ENCODE measurements at regions not wholly inside any gene's neighbourhood (a gene's known extent, or its start where the extent isn't known, plus 50 kb on each side); places are given as distances from the start of the nearest gene placed in this dataset.

- in situ Hi-C loops (cut with MboI): no loop called here
- POLR2A ChIA-PET: interaction anchor here (0.6 kb wide), 1 partner anchor 9 kb away, joined by 3 read pairs; no protein-coding TSS in a partner anchor
Observed at GRCh38 chr2:212905640-212906201, 245.7 kb downstream of the IKZF2 start.

More at GRCh38 chr2:212905640-212906201, 245.7 kb downstream of the IKZF2 start:
- CTCF ChIA-PET: interaction anchor here (1.0 kb wide), 1 partner anchor 128 kb away, joined by 3 read pairs; no protein-coding TSS in a partner anchor
- intact Hi-C loops (cut with micrococcal nuclease; ENCODE audit: unreplicated experiment): no loop called here
- Histone ChIP-seq H2AFZ (ENCODE audit: control insufficient read depth, low read depth, low read length) (no peak overlapping the region), H3K36me3 (ENCODE audit: control insufficient read depth in 2 of 2, insufficient read depth in 2 of 2, low read length in 1 of 2) (no peaks in the 10 kb centered on the region), H4K20me1 (ENCODE audit: control insufficient read depth, insufficient read depth) (no peaks in the 10 kb centered on the region), H3K4me3 (no peak overlapping the region), H3K27me3 (replicated peaks in 1 of 2; ENCODE audit: control insufficient read depth in 2 of 2, insufficient read depth in 2 of 2, low read length in 1 of 2) (no peaks in the 10 kb centered on the region), H3K9me3 (replicated peaks; ENCODE audit: control insufficient read depth, insufficient read depth, low read length) (no peaks in the 10 kb centered on the region; the same call in 1 of the 3 replicates), H3K9ac (ENCODE audit: control insufficient read depth, insufficient read depth, low read length) (no peak overlapping the region), H3K4me2 (ENCODE audit: control insufficient read depth, insufficient read depth) (no peak overlapping the region), H3K27ac (ENCODE audit: control insufficient read depth, insufficient read depth) (no peak overlapping the region), H3K4me1 (ENCODE audit: control insufficient read depth, insufficient read depth, low read length) (peaks cover under 1% of the 10 kb centered on the region), H3K79me2 (ENCODE audit: control insufficient read depth, insufficient read depth, low read length) (no peaks in the 10 kb centered on the region)
- BruUV-seq (replicated peaks): no TSS peak
- no peak for FAIRE-seq
- SMC1A ChIA-PET (ENCODE audit: uncharacterized antibody, unreplicated experiment): no interaction called here
- RAD21 ChIA-PET (ENCODE audit: unreplicated experiment): no interaction called here
- WGBS (ENCODE audit: insufficient coverage, insufficient replicate concordance, low lambda C conversion rate, missing lambda C conversion rate): 76% methylated on average over 6 of the region's 6 CpGs
- TF ChIP-seq TCF12 (IDR thresholded peaks at IDR 0.05; ENCODE audit: low read depth, low read length) (no peak), TAF1 (IDR thresholded peaks at IDR 0.05; ENCODE audit: borderline replicate concordance, low read depth, low read length) (no peak), BCL3 (IDR thresholded peaks at IDR 0.05; ENCODE audit: borderline replicate concordance, insufficient read depth, low read depth, low read length, poor library complexity, severe bottlenecking) (no peak), ZBED1 (IDR thresholded peaks at IDR 0.05; ENCODE audit: borderline replicate concordance) (no peak), BACH1 (IDR thresholded peaks at IDR 0.05; ENCODE audit: borderline replicate concordance) (no peak), MTA2 (IDR thresholded peaks at IDR 0.05; ENCODE audit: low read depth) (no peak), WRNIP1 (IDR thresholded peaks at IDR 0.05; ENCODE audit: borderline replicate concordance, low read depth, low read length) (no peak), RAD51 (IDR thresholded peaks at IDR 0.05) (no peak), ASH2L (IDR thresholded peaks at IDR 0.05; ENCODE audit: borderline replicate concordance, low read depth) (no peak), YBX1 (IDR thresholded peaks at IDR 0.05) (no peak), TBL1XR1 (IDR thresholded peaks at IDR 0.05; ENCODE audit: low read depth, low read length) (no peak), IRF4 (IDR thresholded peaks at IDR 0.05; ENCODE audit: low read depth, low read length) (no peak), ZNF384 (IDR thresholded peaks at IDR 0.05; ENCODE audit: borderline replicate concordance, low read depth, low read length) (no peak), USF1 (IDR thresholded peaks at IDR 0.05; ENCODE audit: borderline replicate concordance, extremely low read length, insufficient read depth, low read depth, low read length) (no peak), NFIC (IDR thresholded peaks at IDR 0.05; ENCODE audit: low read depth, low read length) (no peak), CBX3 (IDR thresholded peaks at IDR 0.05; ENCODE audit: borderline replicate concordance, low read depth) (no peak), CEBPB (IDR thresholded peaks at IDR 0.05; ENCODE audit: borderline replicate concordance in 1 of 2, low read depth in 2 of 2, low read length in 2 of 2) (no peak), BHLHE40 (IDR thresholded peaks at IDR 0.05; ENCODE audit: borderline replicate concordance in 1 of 2, low read depth in 2 of 2, low read length in 1 of 2) (no peak)
- ATAC-seq: no peak
- no peak for DNase-seq (ENCODE audit: low read depth, low spot score)

Measured in GM12878 (cell line).